ENCODE measurements at regions not wholly inside any gene's neighbourhood (a gene's known extent, or its start where the extent isn't known, plus 50 kb on each side); places are given as distances from the start of the nearest gene placed in this dataset.

DNA sequence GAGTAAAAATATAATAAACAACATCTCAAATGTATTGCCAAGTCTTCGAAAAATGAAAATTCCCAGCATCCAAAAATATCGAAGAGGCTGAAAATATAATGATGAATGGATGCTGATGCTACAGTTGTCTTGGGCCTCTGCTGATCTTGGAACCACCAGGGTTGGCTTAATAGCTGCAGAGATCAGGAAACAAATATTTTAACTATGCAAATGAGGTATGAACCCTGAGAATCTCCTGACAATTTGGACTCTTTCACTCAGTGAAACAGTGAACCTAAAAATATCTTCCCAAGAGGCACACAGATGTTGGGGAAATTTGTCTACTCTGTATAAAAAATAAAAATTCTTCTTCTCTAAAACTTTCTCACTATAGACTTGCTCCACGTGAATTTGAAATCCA, 97.7 kb upstream of the EGFR start:
- TF ChIP-seq, protein P1, sequence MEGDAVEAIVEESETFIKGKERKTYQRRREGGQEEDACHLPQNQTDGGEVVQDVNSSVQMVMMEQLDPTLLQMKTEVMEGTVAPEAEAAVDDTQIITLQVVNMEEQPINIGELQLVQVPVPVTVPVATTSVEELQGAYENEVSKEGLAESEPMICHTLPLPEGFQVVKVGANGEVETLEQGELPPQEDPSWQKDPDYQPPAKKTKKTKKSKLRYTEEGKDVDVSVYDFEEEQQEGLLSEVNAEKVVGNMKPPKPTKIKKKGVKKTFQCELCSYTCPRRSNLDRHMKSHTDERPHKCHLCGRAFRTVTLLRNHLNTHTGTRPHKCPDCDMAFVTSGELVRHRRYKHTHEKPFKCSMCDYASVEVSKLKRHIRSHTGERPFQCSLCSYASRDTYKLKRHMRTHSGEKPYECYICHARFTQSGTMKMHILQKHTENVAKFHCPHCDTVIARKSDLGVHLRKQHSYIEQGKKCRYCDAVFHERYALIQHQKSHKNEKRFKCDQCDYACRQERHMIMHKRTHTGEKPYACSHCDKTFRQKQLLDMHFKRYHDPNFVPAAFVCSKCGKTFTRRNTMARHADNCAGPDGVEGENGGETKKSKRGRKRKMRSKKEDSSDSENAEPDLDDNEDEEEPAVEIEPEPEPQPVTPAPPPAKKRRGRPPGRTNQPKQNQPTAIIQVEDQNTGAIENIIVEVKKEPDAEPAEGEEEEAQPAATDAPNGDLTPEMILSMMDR (IDR thresholded peaks at IDR 0.05 in 4 of 5, conservative IDR thresholded peaks at IDR 0.05 in 1 of 5) = no peak
- TF ChIP-seq POLR2A (IDR thresholded peaks at IDR 0.05) = no peak

Measured in gastrocnemius medialis (tissue), 4 donors.